Right lobe of liver (tissue), 6 donors: ENCODE measurements at regions not wholly inside any gene's neighbourhood (a gene's known extent, or its start where the extent isn't known, plus 50 kb on each side); places are given as distances from the start of the nearest gene placed in this dataset.

Experiments used
- ATAC-seq, 4 donors: fragments of 200-7000 bp; cut with Tn5 transposase; one replicate each; pipeline ENCODE4 v1.9.1; 2020; ENCODE audit warnings: mild to moderate bottlenecking in 4 of 4, moderate library complexity in 4 of 4
- DNase-seq, 3 donors: peaks; one replicate each; pipeline ENCODE4 v3.0.0-alpha.2; 2020
- H3K27ac ChIP-seq, 3 donors: fragments of 200-600 bp; one replicate each; pipeline ENCODE4 v1.8.0; 2022
- H3K27me3 ChIP-seq, 2 donors: fragments of 200-600 bp; one replicate each; pipeline ENCODE4 v1.8.0; 2022
- H3K36me3 ChIP-seq, 4 donors: fragments of 200-600 bp; sonication (generic) in 1 of 4; one replicate each; pipeline versions ENCODE4 v1.5.1 to v1.8.0; 2017 to 2022; ENCODE audit warnings: control low read depth in 1 of 4
- H3K4me1 ChIP-seq, 4 donors: fragments of 200-600 bp; sonication (generic) in 1 of 4; one replicate each; pipeline versions ENCODE4 v1.5.1 to v1.8.0; 2017 to 2022; ENCODE audit warnings: control low read depth in 1 of 4
- H3K4me3 ChIP-seq, 3 donors: fragments of 200-600 bp; one replicate each; pipeline ENCODE4 v1.8.0; 2022
- H3K9me3 ChIP-seq, 4 donors: fragments of 200-600 bp; sonication (generic) in 1 of 4; one replicate each; pipeline versions ENCODE4 v1.5.1 to v1.8.0; 2017 to 2022; ENCODE audit warnings: control low read depth in 1 of 4
- POLR2A ChIP-seq: fragments of 450-650 bp; IDR thresholded peaks from one replicate; pipeline ENCODE4 v1.6.1; 2017; ENCODE audit warnings: antibody characterized with exemption, mild to moderate bottlenecking
- WGBS: methylation state at CpG from one replicate; pipeline ENCODE4 v1.1.6; 2018; ENCODE audit warnings: low coverage, low lambda C conversion rate; ENCODE audit not compliant: insufficient coverage; ENCODE audit errors: missing lambda C conversion rate; 5-methylcytosine and 5-hydroxymethylcytosine counted together
- intact Hi-C, 2 donors: fragments of 100-400 bp; cut with DNase I; formaldehyde crosslinking; loops; one replicate each; pipeline versions ENCODE4 v1.11.2 to v1.14.1; 2022
- TF ChIP-seq, protein P1 (sequence below), 4 donors: fragments of 200-600 bp in 3 of 4; fragments of 450-650 bp in 1 of 4; IDR thresholded peaks; one replicate each; pipeline versions ENCODE4 v1.5.1 to v1.8.0; 2016 to 2022; ENCODE audit warnings: antibody characterized with exemption in 4 of 4, mild to moderate bottlenecking in 2 of 4
- donor health status: DM: no; HTN: yes; CAD: no.
- donor health status: DM: no; HTN: no; CAD: no.
- donor health status: DM: no; HTN: no; CAD: no.
- donor health status: DM: no; HTN: yes; CAD: no.
- donor health status: DM: no; HTN: yes; CAD: no.

DNA sequence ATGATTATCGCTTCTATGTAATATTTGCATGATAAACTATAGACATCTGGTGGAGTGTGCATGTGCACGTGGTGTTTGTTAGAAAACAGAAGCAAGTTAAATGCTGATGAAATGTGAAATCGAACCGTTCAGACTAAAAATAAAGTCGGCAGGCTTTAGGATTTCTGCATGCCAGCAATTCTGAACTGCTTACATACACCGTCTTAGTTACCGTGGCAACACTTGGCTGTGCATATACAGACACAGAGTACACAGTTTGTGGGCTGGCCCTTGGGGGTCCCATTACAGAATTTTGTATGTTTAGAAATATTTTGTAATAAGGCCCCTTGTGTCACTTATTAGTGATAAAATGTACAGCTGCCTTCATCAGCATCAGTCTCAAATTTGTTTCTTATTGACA, 605.5 kb downstream of the RBFOX1 start:
- H3K36me3 ChIP-seq = no peaks in the 10 kb centered on the region
- WGBS = 62% methylated on average over 7 of the region's 7 CpGs
- H3K27me3 ChIP-seq = no peaks in the 10 kb centered on the region
- no peaks in the 10 kb centered on the region for H3K9me3 ChIP-seq
- no peak overlapping the region for H3K4me3 ChIP-seq
- DNase-seq (no peak), ATAC-seq (no peak)
- no peak for TF ChIP-seq POLR2A
- TF ChIP-seq, protein P1, sequence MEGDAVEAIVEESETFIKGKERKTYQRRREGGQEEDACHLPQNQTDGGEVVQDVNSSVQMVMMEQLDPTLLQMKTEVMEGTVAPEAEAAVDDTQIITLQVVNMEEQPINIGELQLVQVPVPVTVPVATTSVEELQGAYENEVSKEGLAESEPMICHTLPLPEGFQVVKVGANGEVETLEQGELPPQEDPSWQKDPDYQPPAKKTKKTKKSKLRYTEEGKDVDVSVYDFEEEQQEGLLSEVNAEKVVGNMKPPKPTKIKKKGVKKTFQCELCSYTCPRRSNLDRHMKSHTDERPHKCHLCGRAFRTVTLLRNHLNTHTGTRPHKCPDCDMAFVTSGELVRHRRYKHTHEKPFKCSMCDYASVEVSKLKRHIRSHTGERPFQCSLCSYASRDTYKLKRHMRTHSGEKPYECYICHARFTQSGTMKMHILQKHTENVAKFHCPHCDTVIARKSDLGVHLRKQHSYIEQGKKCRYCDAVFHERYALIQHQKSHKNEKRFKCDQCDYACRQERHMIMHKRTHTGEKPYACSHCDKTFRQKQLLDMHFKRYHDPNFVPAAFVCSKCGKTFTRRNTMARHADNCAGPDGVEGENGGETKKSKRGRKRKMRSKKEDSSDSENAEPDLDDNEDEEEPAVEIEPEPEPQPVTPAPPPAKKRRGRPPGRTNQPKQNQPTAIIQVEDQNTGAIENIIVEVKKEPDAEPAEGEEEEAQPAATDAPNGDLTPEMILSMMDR (IDR thresholded peaks at IDR 0.05) = no peak
- intact Hi-C loops = no loop called here
- H3K4me1 ChIP-seq = no peaks in the 10 kb centered on the region
- no peak overlapping the region for H3K27ac ChIP-seq

DNA sequence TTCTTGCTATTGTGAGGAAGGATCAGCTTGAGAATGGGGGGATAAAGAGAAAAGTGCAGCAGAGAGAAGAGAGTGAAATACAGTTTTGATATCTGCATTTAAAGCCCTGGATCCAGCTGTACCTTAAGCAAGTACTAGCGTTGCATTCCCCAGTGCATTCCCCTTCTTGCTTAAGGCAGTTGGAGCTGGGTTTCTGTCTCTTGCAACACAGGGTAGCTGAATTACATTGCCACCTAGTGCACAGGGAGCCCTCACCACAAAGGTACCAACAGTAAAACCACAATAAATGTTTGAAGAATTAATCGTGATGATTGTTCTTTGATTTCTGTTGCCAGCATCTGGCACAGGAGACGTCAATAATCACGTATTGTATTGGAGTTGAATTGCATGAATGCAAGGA, 588.7 kb downstream of the RBFOX1 start:
- no peak for DNase-seq
- TF ChIP-seq POLR2A = no peak
- TF ChIP-seq, protein P1 (IDR thresholded peaks at IDR 0.05) = no peak
- 11% methylated on average over 4 of the region's 4 CpGs for WGBS
- H3K9me3 ChIP-seq = no peaks in the 10 kb centered on the region
- no peak overlapping the region for H3K27ac ChIP-seq
- H3K4me3 ChIP-seq = no peak overlapping the region
- ATAC-seq = peak in 1 of 4 donors; percentile 40
- no peaks in the 10 kb centered on the region for H3K27me3 ChIP-seq
- intact Hi-C loops = no loop called here
- no peaks in the 10 kb centered on the region for H3K36me3 ChIP-seq
- H3K4me1 ChIP-seq = no peaks in the 10 kb centered on the region

DNA sequence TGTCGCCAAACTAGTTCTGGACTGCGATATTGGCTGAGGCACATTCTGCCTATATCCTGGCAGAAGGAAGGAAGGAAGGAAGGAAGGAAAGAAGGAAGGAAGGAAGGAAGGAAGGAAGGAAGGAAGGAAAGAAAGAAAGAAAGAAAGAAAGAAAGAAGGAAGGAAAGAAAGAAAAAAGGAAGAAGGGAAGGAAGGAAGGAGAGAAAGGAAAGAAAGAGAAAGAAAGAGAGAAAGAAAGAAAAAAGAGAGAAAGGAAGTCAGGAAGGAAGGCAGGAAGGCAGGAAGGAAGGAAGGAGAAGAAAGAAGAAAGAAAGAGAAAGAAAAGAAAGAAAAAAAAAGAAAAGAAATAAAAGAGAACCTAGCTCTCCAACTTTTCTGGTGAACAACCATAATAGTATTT, 587.1 kb downstream of the RBFOX1 start:
- no peaks in the 10 kb centered on the region for H3K9me3 ChIP-seq
- no peak overlapping the region for H3K27ac ChIP-seq
- no peaks in the 10 kb centered on the region for H3K4me1 ChIP-seq
- no peak for TF ChIP-seq POLR2A
- TF ChIP-seq, protein P1 (IDR thresholded peaks at IDR 0.05) = no peak
- H3K4me3 ChIP-seq = no peak overlapping the region
- DNase-seq (no peak), ATAC-seq (no peak)
- intact Hi-C loops = no loop called here
- H3K27me3 ChIP-seq = no peaks in the 10 kb centered on the region
- no peaks in the 10 kb centered on the region for H3K36me3 ChIP-seq
- 87% methylated on average over 2 of the region's 2 CpGs for WGBS

DNA sequence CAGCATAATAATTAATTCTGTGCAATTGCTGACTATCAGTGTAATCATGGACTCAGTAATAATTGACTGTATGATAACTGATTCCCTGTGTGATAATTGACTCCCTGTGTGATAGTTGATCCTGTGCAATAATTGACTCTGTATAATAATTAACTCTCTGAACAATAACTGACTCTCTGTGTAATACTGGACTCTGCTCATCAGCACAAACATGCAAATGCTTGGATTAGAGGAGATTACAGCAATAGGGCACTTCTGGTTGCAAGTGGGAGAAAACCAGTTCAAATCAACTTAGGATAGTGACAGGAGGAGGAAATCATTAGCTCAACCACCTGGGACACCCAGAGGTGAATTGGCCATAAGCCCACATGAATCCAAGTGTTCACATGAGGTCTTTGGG, 582.1 kb downstream of the RBFOX1 start:
- ATAC-seq (peak in 1 of 4 donors; percentile 85), DNase-seq (no peak)
- Histone ChIP-seq H3K4me3 (no peak overlapping the region), H3K9me3 (no peaks in the 10 kb centered on the region), H3K27me3 (no peaks in the 10 kb centered on the region), H3K4me1 (no peaks in the 10 kb centered on the region), H3K36me3 (no peaks in the 10 kb centered on the region), H3K27ac (no peak overlapping the region)
- TF ChIP-seq POLR2A = no peak
- TF ChIP-seq, protein P1 (IDR thresholded peaks at IDR 0.05) = no peak
- intact Hi-C loops = no loop called here

DNA sequence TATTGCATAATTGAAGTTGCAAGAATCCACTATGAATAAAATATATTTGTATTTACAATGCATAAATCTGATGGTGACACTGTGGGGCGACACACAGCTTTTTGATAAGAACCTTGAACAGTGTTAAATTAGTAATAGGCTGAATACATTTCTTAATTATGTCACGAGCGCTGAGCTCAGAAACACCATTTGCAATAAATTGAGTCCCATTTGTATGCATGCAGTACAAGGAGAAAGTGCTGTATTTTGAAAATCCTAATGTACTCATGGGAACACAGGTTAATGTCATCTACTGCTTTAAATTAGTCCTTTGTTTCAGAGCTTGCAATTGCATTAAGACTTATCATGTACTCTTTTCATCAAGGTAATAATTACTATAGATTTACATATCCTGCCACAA, 579.5 kb downstream of the RBFOX1 start:
- Histone ChIP-seq H3K27ac (no peak overlapping the region), H3K36me3 (no peaks in the 10 kb centered on the region), H3K4me3 (no peak overlapping the region), H3K27me3 (no peaks in the 10 kb centered on the region), H3K4me1 (no peaks in the 10 kb centered on the region), H3K9me3 (no peaks in the 10 kb centered on the region)
- no peak for ATAC-seq
- whole genome bisulfite sequencing = 85% methylated on average over 3 of the region's 3 CpGs
- intact Hi-C loops = no loop called here
- no peak for DNase-seq
- no peak for TF ChIP-seq POLR2A
- TF ChIP-seq, protein P1 (IDR thresholded peaks at IDR 0.05) = no peak
